GM12891 (cell line): ENCODE measurements at regions not wholly inside any gene's neighbourhood (a gene's known extent, or its start where the extent isn't known, plus 50 kb on each side); places are given as distances from the start of the nearest gene placed in this dataset.

ENCODE experiments used
- PAX5 ChIP-seq: IDR thresholded peaks from 2 replicates; pipeline ENCODE4 v1.6.1; 2011; ENCODE audit warnings: low read length, moderate library complexity, mild to moderate bottlenecking; ENCODE audit not compliant: insufficient read depth, severe bottlenecking
- POLR2A ChIP-seq: IDR thresholded peaks from 2 replicates; pipeline ENCODE4 v1.6.1; 2011; ENCODE audit warnings: low read depth, low read length, control low read depth
- POLR2AphosphoS5 ChIP-seq: IDR thresholded peaks from 2 replicates; pipeline ENCODE4 v1.6.1; 2011; ENCODE audit warnings: low read depth, low read length, control low read depth
- POU2F2 ChIP-seq: IDR thresholded peaks from 2 replicates; pipeline ENCODE4 v1.6.1; 2011; ENCODE audit warnings: low read depth, mild to moderate bottlenecking, control low read depth, low read length, moderate library complexity

GRCh38 chr13:60852886-60853285, 455.9 kb downstream of the TDRD3 start:
- TF ChIP-seq PAX5, result no peak
- no peak for TF ChIP-seq POLR2A
- TF ChIP-seq POLR2AphosphoS5, result no peak
- TF ChIP-seq POU2F2, result no peak
